ENCODE measurements at regions not wholly inside any gene's neighbourhood (a gene's known extent, or its start where the extent isn't known, plus 50 kb on each side); places are given as distances from the start of the nearest gene placed in this dataset.

- TF ChIP-seq CTCF (IDR thresholded peaks at IDR 0.05; ENCODE audit: unreplicated experiment): no peak
- CTCF ChIA-PET: interaction anchor here (0.8 kb wide), 1 partner anchor 167 kb away, joined by 3 read pairs; no protein-coding TSS in a partner anchor
- no TSS peak for BruUV-seq (replicated peaks)
- H3K4me1 Mint-ChIP-seq (ENCODE audit: low read depth, unreplicated experiment): no peaks in the 10 kb centered on the region
- peaks cover 6% of the 10 kb centered on the region for H3K9me3 Mint-ChIP-seq (ENCODE audit: low read depth, unreplicated experiment)
- no peak overlapping the region for H3K4me3 Mint-ChIP-seq (ENCODE audit: low read depth, unreplicated experiment)
- H3K36me3 Mint-ChIP-seq (ENCODE audit: insufficient read depth, unreplicated experiment): no peaks in the 10 kb centered on the region
- peaks cover 21% of the 10 kb centered on the region for H3K27me3 Mint-ChIP-seq (ENCODE audit: unreplicated experiment)
- no peak for DNase-seq
- intact Hi-C loops (cut with micrococcal nuclease; ENCODE audit: unreplicated experiment): no loop called here
- H3K27ac Mint-ChIP-seq (ENCODE audit: unreplicated experiment): no peak overlapping the region
These were observed 85.5 kb upstream of the GDF10 start for GRCh38 chr10:47214520-47214919.

- H3K4me1 Mint-ChIP-seq (ENCODE audit: low read depth, unreplicated experiment): no peaks in the 10 kb centered on the region
- peaks cover 41% of the 10 kb centered on the region for H3K27me3 Mint-ChIP-seq (ENCODE audit: unreplicated experiment)
- peaks cover 3% of the 10 kb centered on the region for H3K9me3 Mint-ChIP-seq (ENCODE audit: low read depth, unreplicated experiment)
- no peak overlapping the region for H3K4me3 Mint-ChIP-seq (ENCODE audit: low read depth, unreplicated experiment)
- CTCF ChIA-PET: no interaction called here
- no peak for DNase-seq
- intact Hi-C loops (cut with micrococcal nuclease; ENCODE audit: unreplicated experiment): no loop called here
- TF ChIP-seq CTCF (IDR thresholded peaks at IDR 0.05; ENCODE audit: unreplicated experiment): no peak
- no peak overlapping the region for H3K27ac Mint-ChIP-seq (ENCODE audit: unreplicated experiment)
- H3K36me3 Mint-ChIP-seq (ENCODE audit: insufficient read depth, unreplicated experiment): no peaks in the 10 kb centered on the region
- no TSS peak for BruUV-seq (replicated peaks)
These were observed 82.9 kb upstream of the GDF10 start for GRCh38 chr10:47217113-47217512.

DNA sequence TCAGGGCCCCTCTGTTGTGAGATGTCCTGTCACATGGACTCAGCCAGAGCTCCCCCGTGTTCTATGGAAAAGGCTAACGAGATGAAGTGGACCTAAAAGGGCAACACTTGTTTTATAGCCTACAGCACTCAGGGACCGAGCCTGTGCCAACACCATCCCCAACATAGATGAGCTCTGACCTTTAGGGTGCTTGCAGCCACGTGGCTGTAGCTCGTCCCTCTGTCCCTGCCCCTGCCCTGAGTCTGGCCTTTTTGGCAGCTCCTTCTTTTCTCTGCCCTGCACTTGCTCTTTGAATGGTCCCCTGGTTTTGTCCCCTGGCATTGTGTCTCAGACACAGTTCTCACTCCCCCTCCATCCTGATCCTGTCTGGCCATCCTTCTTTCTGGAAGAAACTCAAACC lies 81.2 kb upstream of the GDF10 start:
- no TSS peak for BruUV-seq (replicated peaks)
- no peaks in the 10 kb centered on the region for H3K36me3 Mint-ChIP-seq (ENCODE audit: insufficient read depth, unreplicated experiment)
- peaks cover 51% of the 10 kb centered on the region for H3K27me3 Mint-ChIP-seq (ENCODE audit: unreplicated experiment)
- no peaks in the 10 kb centered on the region for H3K4me1 Mint-ChIP-seq (ENCODE audit: low read depth, unreplicated experiment)
- no peak for TF ChIP-seq CTCF (IDR thresholded peaks at IDR 0.05; ENCODE audit: unreplicated experiment)
- no peak overlapping the region for H3K4me3 Mint-ChIP-seq (ENCODE audit: low read depth, unreplicated experiment)
- DNase-seq: no peak
- CTCF ChIA-PET: no interaction called here
- H3K27ac Mint-ChIP-seq (ENCODE audit: unreplicated experiment): no peak overlapping the region
- intact Hi-C loops (cut with micrococcal nuclease; ENCODE audit: unreplicated experiment): no loop called here
- no peaks in the 10 kb centered on the region for H3K9me3 Mint-ChIP-seq (ENCODE audit: low read depth, unreplicated experiment)

DNA sequence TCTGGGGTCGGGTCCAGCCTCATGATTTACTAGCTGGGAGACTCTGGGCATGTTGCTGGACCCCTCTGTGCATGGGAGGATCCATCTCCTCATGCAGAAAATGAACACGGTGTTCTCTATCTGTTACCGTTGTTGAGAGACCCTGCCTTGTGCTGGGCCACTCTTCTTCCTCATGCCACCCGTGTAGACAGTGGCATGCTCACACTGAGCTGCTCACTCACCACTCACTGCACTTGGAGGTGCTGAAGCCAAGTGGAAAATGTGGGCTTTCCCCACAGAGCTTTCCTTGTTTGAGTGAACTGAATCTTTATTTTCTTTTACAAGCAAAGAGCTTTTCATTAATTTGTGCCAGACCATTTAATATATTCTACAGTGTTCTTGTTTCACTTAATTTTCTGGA lies 77.5 kb upstream of the GDF10 start:
- Mint-ChIP-seq H3K36me3 (ENCODE audit: insufficient read depth, unreplicated experiment) (no peaks in the 10 kb centered on the region), H3K4me3 (ENCODE audit: low read depth, unreplicated experiment) (no peak overlapping the region), H3K9me3 (ENCODE audit: low read depth, unreplicated experiment) (peaks cover under 1% of the 10 kb centered on the region), H3K27me3 (ENCODE audit: unreplicated experiment) (peaks cover 87% of the 10 kb centered on the region), H3K4me1 (ENCODE audit: low read depth, unreplicated experiment) (no peaks in the 10 kb centered on the region), H3K27ac (ENCODE audit: unreplicated experiment) (no peak overlapping the region)
- intact Hi-C loops (cut with micrococcal nuclease; ENCODE audit: unreplicated experiment): no loop called here
- CTCF ChIA-PET: interaction anchor here (0.6 kb wide), 1 partner anchor 17 kb away, joined by 3 read pairs; no protein-coding TSS in a partner anchor
- TF ChIP-seq CTCF (IDR thresholded peaks at IDR 0.05; ENCODE audit: unreplicated experiment): no peak
- BruUV-seq (replicated peaks): no TSS peak
- no peak for DNase-seq

Data from Calu3 (cell line).